Caco-2 (cell line): ENCODE measurements at regions not wholly inside any gene's neighbourhood (a gene's known extent, or its start where the extent isn't known, plus 50 kb on each side); places are given as distances from the start of the nearest gene placed in this dataset.
"Not testable (repeated sequence)": the region's sequence is repeated elsewhere in the genome, so short reads cannot be mapped to it uniquely, and the experiment has no call there.

Experiments
- BruUV-seq: library from RNA; stranded (reverse); fragments of 400-500 nt; replicated peaks from 2 replicates; lab custom pipeline; 2021; lab: Mats Ljungman, UMichigan
- CTCF ChIA-PET: fragments of 300-600 bp; sonication (Branson Sonifier 250); formaldehyde crosslinking; loops from one replicate; lab custom pipeline; 2022; ENCODE audit warnings: antibody characterized with exemption; lab: Charles Lee
- POLR2A ChIA-PET: fragments of 300-600 bp; sonication (Branson Sonifier 250); formaldehyde crosslinking; loops from one replicate; lab custom pipeline; 2022; ENCODE audit warnings: antibody characterized with exemption; lab: Charles Lee
- DNase-seq, 2 experiments: peaks; one replicate each; pipeline versions ENCODE4 v3.0.0 to v3.0.0-alpha.2; 2020 to 2022
- H3K27me3 ChIP-seq: replicated peaks from 2 replicates; pipeline ENCODE4 v1.6.0; 2011; ENCODE audit warnings: low read length; ENCODE audit not compliant: control insufficient read depth, insufficient read depth
- H3K36me3 ChIP-seq: 2 replicates; pipeline ENCODE4 v1.5.1; 2011; ENCODE audit warnings: low read length; ENCODE audit not compliant: control insufficient read depth, insufficient read depth
- H3K4me1 ChIP-seq: fragments of 250-450 bp; sonication (Bioruptor Pico); 2 replicates; pipeline ENCODE4 v1.5.1; 2020; ENCODE audit warnings: mild to moderate bottlenecking
- H3K4me3 ChIP-seq: 2 replicates; pipeline ENCODE4 v1.5.1; 2011; ENCODE audit warnings: low read depth, mild to moderate bottlenecking, control low read depth, low read length
- H3K9me3 ChIP-seq: fragments of 250-450 bp; sonication (Bioruptor Pico); 2 replicates; pipeline ENCODE4 v1.5.1; 2020; ENCODE audit warnings: mild to moderate bottlenecking, moderate library complexity
- H3K27ac Mint-ChIP-seq: one replicate; pipeline ENCODE4 v1.8.0; 2022; ENCODE audit warnings: mixed read lengths; ENCODE audit not compliant: unreplicated experiment
- H3K27me3 Mint-ChIP-seq: one replicate; pipeline ENCODE4 v1.8.0; 2022; ENCODE audit warnings: mixed read lengths; ENCODE audit not compliant: insufficient read depth, unreplicated experiment
- H3K36me3 Mint-ChIP-seq: one replicate; pipeline ENCODE4 v1.8.0; 2022; ENCODE audit warnings: mild to moderate bottlenecking, mixed read lengths; ENCODE audit not compliant: insufficient read depth, unreplicated experiment
- H3K4me1 Mint-ChIP-seq: one replicate; pipeline ENCODE4 v1.8.0; 2022; ENCODE audit warnings: low read depth, mixed read lengths; ENCODE audit not compliant: unreplicated experiment
- H3K4me3 Mint-ChIP-seq: one replicate; pipeline ENCODE4 v1.8.0; 2022; ENCODE audit warnings: mild to moderate bottlenecking, moderate library complexity, mixed read lengths; ENCODE audit not compliant: unreplicated experiment
- H3K9me3 Mint-ChIP-seq: one replicate; pipeline ENCODE4 v1.8.0; 2022; ENCODE audit warnings: mixed read lengths; ENCODE audit not compliant: unreplicated experiment
- CTCF ChIP-seq, 2 experiments: fragments of 200-600 bp in 1 of 2; IDR thresholded peaks; 1 replicate in 1 of 2; 2 replicates in 1 of 2; pipeline versions ENCODE4 v1.5.1 to v1.8.0; 2011 to 2022; ENCODE audit warnings: antibody characterized with exemption in 1 of 2, control low read depth in 1 of 2, inconsistent platforms in 1 of 2, low read depth in 1 of 2, low read length in 1 of 2, mild to moderate bottlenecking in 1 of 2, moderate library complexity in 1 of 2; ENCODE audit not compliant: insufficient read depth in 1 of 2, severe bottlenecking in 1 of 2, unreplicated experiment in 1 of 2
- intact Hi-C: fragments of 100-400 bp; cut with micrococcal nuclease; formaldehyde crosslinking; loops from one replicate; pipeline ENCODE4 v1.10.0; 2022; ENCODE audit not compliant: unreplicated experiment

DNA sequence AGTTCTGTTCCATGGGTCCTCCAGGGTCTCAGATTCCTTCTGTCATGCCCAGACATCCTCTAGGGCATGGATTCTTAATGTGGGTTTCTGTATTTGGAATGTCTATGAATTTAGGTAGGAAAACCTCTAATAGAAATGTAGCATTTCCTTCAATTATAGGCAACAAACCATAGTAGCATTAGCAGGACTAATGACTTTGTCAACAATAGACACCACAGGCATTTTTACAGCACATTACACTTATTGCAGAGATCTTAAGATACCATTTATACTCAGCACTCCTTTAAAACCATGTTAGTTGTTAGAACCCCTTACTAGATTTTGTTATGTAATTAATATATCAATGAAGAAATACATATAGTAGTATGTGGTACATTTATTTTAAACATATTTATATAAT lies 77.8 kb upstream of the TBC1D5 start:
- Mint-ChIP-seq H3K27ac (no peak overlapping the region), H3K4me1 (no peaks in the 10 kb centered on the region), H3K27me3 (no peaks in the 10 kb centered on the region), H3K4me3 (no peak overlapping the region), H3K9me3 (no peaks in the 10 kb centered on the region), H3K36me3 (no peaks in the 10 kb centered on the region)
- BruUV-seq: no TSS peak
- no peak overlapping the region for H3K4me3 ChIP-seq
- no peaks in the 10 kb centered on the region for H3K9me3 ChIP-seq
- ChIA-PET CTCF (no interaction called here), POLR2A (no interaction called here)
- no peak for DNase-seq
- no peaks in the 10 kb centered on the region for H3K4me1 ChIP-seq
- H3K27me3 ChIP-seq: no peaks in the 10 kb centered on the region; the same call in 1 of the 2 replicates
- no peak for TF ChIP-seq CTCF (IDR thresholded peaks at IDR 0.05; ENCODE audit: insufficient read depth in 1 of 2, low read depth in 1 of 2, low read length in 1 of 2, severe bottlenecking in 1 of 2, unreplicated experiment in 1 of 2)
- intact Hi-C loops: no loop called here
- H3K36me3 ChIP-seq: no peaks in the 10 kb centered on the region

GRCh38 chr3:17817973-17818372 lies 75.5 kb upstream of the TBC1D5 start:
- H3K4me3 Mint-ChIP-seq, H3K9me3 ChIP-seq, H3K27me3 ChIP-seq, H3K4me3 ChIP-seq, intact Hi-C loops, H3K4me1 Mint-ChIP-seq, H3K27ac Mint-ChIP-seq, DNase-seq, BruUV-seq, POLR2A ChIA-PET, H3K9me3 Mint-ChIP-seq, CTCF ChIA-PET, H3K36me3 Mint-ChIP-seq, H3K27me3 Mint-ChIP-seq, H3K36me3 ChIP-seq, H3K4me1 ChIP-seq: not testable (repeated sequence)

DNA sequence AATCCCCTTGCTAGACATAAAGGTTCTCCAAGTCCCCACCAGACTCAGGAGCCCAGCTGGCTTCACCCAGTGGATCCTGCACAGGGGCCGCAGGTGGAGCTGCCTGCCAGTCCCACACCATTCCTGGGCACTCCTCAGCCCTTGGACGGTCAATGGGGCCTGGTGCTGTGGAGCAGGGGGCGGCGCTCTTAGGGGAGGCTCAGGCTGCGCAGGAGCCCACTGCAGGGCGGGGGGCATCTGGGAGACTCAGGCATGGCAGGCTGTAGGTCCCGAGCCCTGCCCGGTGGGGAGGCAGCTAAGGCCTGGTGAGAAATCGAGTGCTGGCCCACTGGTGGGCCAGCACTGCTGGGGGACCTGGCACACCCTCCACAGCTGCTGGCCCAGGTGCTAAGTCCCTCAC lies 75.1 kb upstream of the TBC1D5 start:
- ChIA-PET CTCF (no interaction called here), POLR2A (no interaction called here)
- Mint-ChIP-seq H3K27ac (no peak overlapping the region), H3K4me1 (no peaks in the 10 kb centered on the region), H3K36me3 (no peaks in the 10 kb centered on the region), H3K27me3 (no peaks in the 10 kb centered on the region), H3K9me3 (no peaks in the 10 kb centered on the region), H3K4me3 (no peak overlapping the region)
- intact Hi-C loops: no loop called here
- Histone ChIP-seq H3K4me1 (no peaks in the 10 kb centered on the region), H3K36me3 (no peaks in the 10 kb centered on the region), H3K4me3 (no peak overlapping the region), H3K27me3 (no peaks in the 10 kb centered on the region), H3K9me3 (no peaks in the 10 kb centered on the region)
- no peak for TF ChIP-seq CTCF (IDR thresholded peaks at IDR 0.05; ENCODE audit: insufficient read depth in 1 of 2, low read depth in 1 of 2, low read length in 1 of 2, severe bottlenecking in 1 of 2, unreplicated experiment in 1 of 2)
- no peak for DNase-seq
- BruUV-seq: no TSS peak

DNA sequence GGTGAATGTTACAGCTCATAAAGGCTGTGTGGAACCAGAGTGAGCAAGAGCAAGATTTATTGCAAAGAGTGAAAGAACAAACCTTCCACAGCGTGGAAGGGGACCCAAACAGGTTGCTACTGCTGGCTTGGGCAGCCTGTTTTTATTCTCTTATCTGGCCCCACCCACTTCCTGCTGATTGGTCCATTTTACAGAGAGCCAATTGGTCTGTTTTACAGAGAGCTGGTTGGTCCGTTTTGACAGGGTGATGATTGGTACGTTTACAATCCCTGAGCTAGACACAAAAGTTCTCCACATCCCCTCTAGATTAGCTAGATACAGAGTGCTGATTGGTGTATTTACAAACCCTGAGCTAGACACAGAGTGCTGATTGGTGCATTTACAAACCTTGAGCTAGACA lies 74.4 kb upstream of the TBC1D5 start:
- H3K36me3 ChIP-seq, H3K27me3 ChIP-seq, H3K9me3 ChIP-seq, H3K36me3 Mint-ChIP-seq, H3K4me1 ChIP-seq, H3K4me3 Mint-ChIP-seq, H3K4me3 ChIP-seq, POLR2A ChIA-PET, BruUV-seq, DNase-seq, H3K4me1 Mint-ChIP-seq, CTCF ChIA-PET, H3K27me3 Mint-ChIP-seq, H3K9me3 Mint-ChIP-seq, intact Hi-C loops, H3K27ac Mint-ChIP-seq: not testable (repeated sequence)

DNA sequence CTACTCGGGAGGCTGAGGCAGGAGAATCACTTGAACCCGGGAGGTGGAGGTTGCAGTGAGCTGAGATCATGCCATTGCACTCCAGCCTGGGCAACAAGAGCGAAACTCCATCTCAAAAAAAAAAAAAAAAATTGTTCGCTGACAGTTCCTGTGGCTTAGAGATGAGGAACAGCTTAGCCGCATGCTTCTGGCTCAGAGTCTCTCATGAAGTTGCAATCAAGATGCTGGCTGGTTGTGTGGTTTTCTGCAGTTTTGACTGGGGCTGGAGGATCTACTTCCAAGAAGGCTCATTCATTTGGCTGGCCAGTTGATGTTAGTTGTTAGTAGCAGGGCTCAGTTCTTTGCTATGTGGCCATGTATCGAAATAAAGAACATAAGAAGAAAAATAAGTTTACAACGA lies 69.9 kb upstream of the TBC1D5 start:
- H3K4me3 ChIP-seq, H3K9me3 Mint-ChIP-seq, BruUV-seq, H3K36me3 ChIP-seq, H3K36me3 Mint-ChIP-seq, POLR2A ChIA-PET, H3K9me3 ChIP-seq, H3K27me3 Mint-ChIP-seq, H3K4me1 ChIP-seq, H3K4me3 Mint-ChIP-seq, H3K27ac Mint-ChIP-seq, CTCF ChIA-PET, H3K4me1 Mint-ChIP-seq, intact Hi-C loops, H3K27me3 ChIP-seq, DNase-seq: not testable (repeated sequence)
